HG03558 (cell line): ENCODE measurements at regions not wholly inside any gene's neighbourhood (a gene's known extent, or its start where the extent isn't known, plus 50 kb on each side); places are given as distances from the start of the nearest gene placed in this dataset.

Experiments
- ATAC-seq: cut with Tn5 transposase; IDR thresholded peaks from one replicate; pipeline ENCODE4 v1.9.1; 2021; ENCODE audit warnings: moderate number of reproducible peaks; ENCODE audit not compliant: unreplicated experiment; ENCODE audit errors: extremely low read depth

- no peak for ATAC-seq
Measured at GRCh38 chr12:105769486-105769885, 369.3 kb downstream of the NUAK1 start.

DNA sequence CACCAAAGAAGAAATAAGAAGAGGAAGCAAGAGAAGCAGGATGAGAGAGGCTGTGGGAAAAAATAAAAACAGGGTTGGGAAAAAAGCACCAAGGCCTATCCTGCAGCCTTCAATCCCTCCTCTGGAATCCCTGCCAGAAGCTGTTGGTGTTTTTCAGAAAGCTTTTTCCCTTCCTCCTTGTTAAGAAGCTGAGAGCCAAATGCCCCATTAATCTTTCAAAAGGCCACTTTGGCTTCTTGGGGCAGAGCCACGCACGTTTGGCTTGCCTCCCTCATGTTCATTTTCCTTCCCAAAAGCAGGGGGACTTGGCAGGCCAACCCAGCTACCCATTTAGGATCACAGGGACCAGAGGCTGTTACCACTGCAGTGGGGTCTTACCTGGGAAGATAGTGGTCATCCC lies 365.3 kb downstream of the NUAK1 start:
- no peak for ATAC-seq

DNA sequence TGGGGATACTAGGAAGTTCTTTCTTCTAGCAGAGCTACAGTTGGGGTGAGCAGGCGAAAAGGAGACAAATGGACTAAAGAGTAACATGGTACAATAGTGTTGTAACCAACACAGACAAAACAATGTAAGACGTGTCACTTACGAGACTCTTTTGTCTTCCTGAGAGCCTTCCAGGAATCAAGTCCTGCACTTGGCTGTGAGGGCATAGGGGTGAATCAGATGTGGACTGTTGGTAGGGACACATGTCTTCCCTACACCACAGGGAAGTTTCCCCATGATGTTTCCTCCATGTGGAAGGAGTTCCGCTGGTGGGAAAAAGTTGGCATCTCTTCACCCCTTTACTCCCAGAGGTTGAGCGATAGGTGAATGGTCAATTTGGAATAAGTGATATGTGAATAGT lies 364.7 kb downstream of the NUAK1 start:
- no peak for ATAC-seq

DNA sequence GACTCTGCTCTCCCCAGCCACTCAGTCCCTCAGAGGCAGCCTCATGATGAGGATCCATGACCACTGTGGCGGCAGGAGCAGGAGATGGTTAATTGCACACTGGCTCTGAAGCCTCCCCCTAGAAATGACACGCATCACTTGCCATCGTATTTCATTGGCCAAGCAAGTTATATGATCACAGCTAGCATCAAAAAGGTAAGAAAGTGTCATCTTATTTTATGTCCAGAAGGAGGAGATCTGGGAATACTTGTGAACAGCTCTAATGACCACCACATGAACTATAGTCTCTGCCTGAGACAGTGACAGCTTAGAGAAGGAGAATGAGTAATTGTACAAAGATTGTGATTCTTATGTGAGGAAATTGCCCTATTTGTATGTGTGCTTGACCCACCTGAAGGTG lies 363.4 kb downstream of the NUAK1 start:
- ATAC-seq = no peak

- ATAC-seq = no peak
Measured at GRCh38 chr12:105783983-105784947, 354.5 kb downstream of the NUAK1 start.

DNA sequence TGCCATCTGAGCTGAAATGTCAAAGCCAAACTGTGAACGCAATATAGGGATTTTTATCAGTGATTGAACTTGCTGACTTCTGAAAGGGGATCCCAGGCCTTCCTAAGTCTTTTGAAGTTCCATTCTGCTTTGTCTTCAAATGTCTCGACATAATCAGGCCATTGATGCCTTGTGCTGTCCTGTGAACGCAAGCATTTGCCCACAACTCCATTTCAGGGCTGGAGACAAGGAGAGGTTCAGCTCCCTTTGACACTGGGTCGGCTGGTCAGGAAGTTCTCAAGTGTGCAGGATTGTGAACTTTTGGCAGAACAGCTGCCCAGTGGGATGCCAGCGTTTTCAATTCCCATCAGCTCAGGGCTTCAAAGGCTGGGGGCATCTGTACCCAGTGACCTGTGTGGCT lies 345.3 kb downstream of the NUAK1 start:
- ATAC-seq = no peak

- ATAC-seq = no peak
Measured at GRCh38 chr12:105798256-105798845, 340.4 kb downstream of the NUAK1 start.

GRCh38 chr12:105799103-105799502 lies 339.7 kb downstream of the NUAK1 start:
- ATAC-seq = no peak

- no peak for ATAC-seq
Measured at GRCh38 chr12:105801351-105801750, 337.4 kb downstream of the NUAK1 start.

- ATAC-seq = no peak
Measured at GRCh38 chr12:105803292-105803691, 335.5 kb downstream of the NUAK1 start.

GRCh38 chr12:105804591-105805265 lies 334.0 kb downstream of the NUAK1 start:
- no peak for ATAC-seq

GRCh38 chr12:105805730-105806399 lies 332.9 kb downstream of the NUAK1 start:
- no peak for ATAC-seq

GRCh38 chr12:105806400-105806770 lies 332.4 kb downstream of the NUAK1 start:
- no peak for ATAC-seq

- ATAC-seq = no peak
Measured at GRCh38 chr12:105812366-105812765, 326.4 kb downstream of the NUAK1 start.

GRCh38 chr12:105813201-105813600 lies 325.6 kb downstream of the NUAK1 start:
- no peak for ATAC-seq

DNA sequence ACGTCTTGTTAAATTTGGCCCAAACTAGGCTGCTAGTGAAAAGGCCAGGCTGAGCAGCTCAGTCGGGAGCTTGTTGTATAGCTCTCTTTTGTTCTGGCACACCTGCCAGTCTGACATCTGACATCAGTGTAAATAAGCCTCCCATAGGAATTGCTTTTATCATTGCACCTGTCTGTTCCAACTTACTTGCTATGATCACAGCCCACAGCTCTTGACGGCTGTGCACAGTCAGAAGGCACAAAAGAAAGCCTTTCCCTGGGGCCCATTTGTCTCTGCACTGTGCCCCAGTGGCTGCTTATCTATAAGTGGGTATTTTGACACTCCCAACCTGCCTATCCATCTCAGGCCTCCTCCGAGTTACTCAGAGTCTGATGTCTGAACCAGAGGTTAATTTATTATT lies 324.5 kb downstream of the NUAK1 start:
- ATAC-seq = no peak

- ATAC-seq = no peak
Measured at GRCh38 chr12:105819549-105819948, 319.2 kb downstream of the NUAK1 start.

DNA sequence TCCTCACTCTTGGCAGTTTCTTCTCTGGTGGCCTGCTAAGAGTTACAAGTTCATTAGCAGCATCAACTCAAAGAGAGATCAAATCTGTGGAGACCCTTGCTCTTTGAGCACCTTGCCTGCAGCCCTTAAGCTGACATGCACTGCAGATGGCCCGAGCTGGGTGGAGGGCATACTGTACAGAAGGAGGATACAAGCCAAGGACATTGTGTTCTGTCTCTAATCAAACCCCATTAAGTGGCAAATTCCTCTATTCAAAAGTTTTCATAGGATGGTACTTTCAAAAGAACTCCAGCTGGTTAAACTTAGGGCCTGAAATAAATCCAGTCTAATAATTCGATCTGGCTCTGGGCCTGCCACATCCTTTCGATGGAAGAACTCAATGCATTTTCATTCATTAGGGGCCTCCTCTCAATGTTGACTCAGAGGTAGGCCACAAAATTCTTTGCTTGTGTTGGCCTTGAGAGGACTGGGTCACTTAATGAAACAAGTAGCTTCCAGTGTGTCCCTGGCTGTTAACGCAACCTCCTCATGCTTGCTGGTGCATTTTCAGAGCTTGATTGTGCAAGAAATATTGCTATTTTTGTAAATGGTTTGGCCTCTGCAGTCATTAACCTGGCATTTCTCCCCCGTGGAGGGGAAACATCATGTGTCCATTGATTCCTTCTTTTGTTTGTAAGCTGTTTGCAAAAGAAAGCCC lies 318.2 kb downstream of the NUAK1 start:
- ATAC-seq = no peak

DNA sequence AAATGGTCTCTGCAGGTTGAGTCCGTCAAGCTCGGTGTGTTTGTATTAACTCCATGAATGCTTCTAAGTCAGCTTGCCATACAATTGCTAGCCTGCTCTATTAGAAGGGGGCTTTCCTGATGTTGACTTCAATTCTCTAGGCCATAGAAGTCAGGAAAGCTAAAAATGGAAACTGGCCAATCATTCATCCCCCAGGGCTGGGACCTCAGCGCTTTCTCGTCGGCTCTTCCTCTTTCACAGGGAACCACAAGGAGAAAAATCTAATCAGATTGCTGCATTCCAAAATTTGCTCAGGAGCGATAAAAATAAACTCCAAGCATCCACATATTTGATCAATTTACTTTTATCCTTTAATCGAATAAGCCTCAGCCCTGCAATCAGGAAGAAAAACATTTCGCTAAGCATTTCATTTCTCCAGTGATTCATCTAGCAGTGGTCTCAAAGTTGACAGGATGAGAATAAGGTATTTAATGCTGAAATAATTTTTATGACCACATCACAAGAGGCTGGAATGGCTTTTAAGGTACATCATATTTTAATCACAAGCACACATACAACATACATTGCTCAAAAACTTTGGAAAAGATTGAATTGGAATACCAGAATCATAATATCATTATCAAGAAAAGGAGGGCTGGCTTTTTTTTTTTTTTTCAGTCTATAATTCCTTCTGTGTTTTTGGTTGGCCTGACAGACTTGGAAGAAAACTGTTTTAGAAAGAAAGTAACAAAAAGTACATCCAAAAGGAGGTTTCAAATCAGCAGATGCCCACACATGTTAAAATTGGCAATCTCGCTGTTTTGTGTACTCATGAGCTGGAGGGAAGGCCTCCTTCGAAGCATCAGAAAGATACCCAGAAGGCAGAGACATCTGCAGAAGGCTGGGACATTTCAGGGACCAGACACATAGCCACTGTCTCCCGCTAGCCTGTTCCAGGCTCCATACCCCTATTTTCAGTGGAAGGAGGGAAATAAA lies 316.3 kb downstream of the NUAK1 start:
- ATAC-seq = no peak
